RCC 7860 (cell line): ENCODE measurements at regions not wholly inside any gene's neighbourhood (a gene's known extent, or its start where the extent isn't known, plus 50 kb on each side); places are given as distances from the start of the nearest gene placed in this dataset.
"Not testable (repeated sequence)": the region's sequence is repeated elsewhere in the genome, so short reads cannot be mapped to it uniquely, and the experiment has no call there.

Experiments
- DNase-seq: peaks from one replicate; pipeline ENCODE4 v3.0.0-alpha.2; 2015; ENCODE audit warnings: low spot score
- FAIRE-seq: peaks from 2 replicates; lab custom pipeline; 2012; peaks lifted over from hg19 to GRCh38; lab: Jason Lieb, UNC

DNA sequence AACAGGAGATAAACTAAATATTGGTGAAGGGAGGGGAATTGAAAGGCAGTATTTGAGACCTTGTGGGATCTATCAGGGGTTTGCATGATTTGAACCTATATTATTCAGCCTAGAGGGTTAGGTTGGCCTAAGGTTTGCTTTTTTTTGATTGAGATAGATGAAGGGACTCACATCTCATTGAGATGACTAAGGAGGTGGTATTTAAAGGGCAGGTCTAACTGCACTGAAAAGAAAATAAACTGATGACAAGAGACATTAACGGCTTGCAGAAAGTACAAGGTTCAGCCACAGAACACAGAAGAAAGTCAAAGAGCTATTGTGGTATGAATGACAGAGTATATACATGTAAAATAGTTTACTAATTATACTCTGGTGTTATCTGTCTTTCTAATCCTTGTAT is 412.7 kb downstream of the CDH10 start:
- FAIRE-seq (no peak), DNase-seq (no peak)

DNA sequence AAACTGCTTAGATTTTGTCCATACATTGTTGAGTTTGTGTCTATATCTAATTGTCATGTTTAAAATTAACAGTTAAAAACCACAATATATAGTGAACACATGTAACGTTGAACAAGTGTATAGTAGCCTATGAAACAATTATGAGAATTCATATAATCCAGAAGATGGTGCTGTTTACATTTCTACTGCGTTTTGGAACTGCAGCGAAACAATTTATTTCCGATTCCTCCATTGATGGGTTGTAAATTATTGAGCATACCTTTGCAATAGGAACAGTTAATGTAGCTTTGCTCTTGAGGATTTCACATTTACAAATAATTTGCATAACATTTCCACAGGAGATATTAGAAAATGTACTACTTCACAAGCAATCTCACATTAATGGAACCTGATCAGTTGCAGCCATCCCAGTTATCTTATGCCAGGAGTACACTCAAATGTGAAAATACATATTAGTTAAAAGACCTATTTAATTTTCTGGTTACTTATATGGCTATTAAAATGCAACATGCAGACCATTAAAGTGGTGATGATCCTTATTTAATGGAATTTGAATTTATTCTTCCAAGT is 411.8 kb downstream of the CDH10 start:
- no peak for DNase-seq
- no peak for FAIRE-seq

DNA sequence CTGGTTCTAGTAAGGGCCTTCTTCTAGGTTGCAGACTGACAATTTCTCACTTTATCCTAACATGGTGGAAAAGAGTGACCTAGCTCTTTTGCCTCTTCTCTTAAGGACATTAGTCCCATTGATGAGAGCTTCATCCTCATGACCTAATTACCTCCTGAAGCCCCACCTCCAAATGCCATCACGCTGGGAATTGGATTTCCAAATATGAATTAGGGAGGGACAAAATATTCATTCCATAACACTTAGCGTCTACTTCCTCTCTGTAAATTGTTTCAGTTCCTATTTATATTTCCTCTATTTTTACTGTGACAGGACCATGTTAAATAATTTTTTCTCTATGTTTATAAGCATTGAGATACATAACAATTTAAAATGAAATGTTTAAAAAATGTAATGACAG is 408.8 kb downstream of the CDH10 start:
- FAIRE-seq (no peak), DNase-seq (no peak)

DNA sequence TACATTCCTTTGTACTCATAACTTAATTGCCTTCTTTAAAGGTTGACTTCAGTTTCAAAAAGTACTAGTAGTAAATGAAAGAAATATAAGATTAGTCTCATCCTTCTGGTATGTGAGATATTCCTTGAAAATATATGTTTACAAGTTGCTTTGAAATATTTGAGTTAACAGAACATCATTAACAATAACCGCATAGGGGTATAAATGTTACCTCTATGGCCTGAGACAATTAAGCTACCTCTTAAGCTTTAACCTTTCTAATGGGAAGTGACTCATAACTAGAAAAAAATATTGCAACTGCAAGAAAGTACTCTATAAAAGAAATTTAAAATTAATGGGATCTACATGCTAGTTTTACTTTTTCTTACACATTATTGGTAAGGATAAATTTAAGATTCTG is 399.0 kb downstream of the CDH10 start:
- DNase-seq (no peak), FAIRE-seq (no peak)

DNA sequence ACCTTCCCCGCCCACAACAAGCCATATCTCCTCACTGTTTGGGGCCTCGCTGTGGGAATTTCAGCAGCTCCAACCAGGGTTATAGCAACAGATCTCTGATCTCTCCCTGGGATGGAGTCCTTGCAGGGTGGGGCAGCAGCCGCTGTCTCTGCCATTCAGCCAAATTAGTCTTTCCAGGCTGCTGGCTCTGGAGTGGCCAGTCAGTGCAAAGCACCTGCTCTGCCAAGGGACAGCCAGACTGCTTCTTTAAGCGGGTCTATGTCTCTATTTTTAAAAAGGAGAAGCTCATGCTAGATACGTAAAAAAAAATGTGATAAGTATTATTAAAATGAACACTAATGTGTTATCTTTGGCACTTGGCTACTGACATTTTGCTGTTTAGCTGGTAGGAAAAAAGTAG is 380.2 kb downstream of the CDH10 start:
- no peak for DNase-seq
- FAIRE-seq = no peak

DNA sequence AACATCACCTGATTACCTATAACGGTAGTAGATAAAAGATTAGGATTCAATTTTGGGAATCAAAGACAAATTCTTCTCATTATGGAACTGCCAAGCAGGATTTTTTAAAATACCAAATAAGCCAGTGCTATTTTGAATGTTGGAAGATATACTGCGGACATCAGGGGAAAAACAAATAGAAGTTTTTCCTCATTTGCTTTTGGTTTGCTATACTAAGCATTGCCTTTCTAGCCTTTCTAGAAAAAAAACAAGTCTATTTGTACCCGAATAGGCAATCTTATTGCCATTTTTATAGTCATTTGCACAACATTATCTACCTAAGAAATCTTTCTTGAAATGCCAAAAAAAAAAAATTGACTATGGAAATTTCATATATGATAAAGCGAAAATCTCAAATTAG is 379.5 kb downstream of the CDH10 start:
- no peak for DNase-seq
- no peak for FAIRE-seq

DNA sequence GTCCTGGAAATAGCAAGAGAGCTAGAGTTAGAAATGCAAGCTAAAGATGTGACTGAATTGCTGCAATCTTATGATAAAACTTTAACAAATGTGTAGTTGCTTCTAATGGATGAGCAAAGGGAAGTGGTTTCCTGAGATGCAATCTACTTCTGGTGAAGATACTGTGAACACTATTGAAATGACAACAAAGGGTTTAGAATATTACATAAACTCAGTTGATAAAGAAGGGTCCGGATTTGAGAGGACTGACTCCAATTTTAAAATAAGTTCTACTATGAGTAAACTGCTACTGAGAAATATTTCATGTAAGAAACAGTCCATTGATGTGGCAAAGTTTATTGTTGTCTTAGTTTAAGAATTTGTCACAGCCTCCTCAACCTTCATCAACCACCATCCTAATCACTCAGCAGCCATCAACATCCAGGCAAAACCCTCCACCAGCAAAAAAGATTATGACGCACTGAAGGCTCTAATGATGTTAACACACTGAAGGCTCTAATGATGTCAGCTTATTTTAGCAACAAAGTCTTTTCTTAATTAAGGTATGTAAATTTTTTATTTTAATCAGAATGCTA is 376.2 kb downstream of the CDH10 start:
- no peak for DNase-seq
- FAIRE-seq = no peak

DNA sequence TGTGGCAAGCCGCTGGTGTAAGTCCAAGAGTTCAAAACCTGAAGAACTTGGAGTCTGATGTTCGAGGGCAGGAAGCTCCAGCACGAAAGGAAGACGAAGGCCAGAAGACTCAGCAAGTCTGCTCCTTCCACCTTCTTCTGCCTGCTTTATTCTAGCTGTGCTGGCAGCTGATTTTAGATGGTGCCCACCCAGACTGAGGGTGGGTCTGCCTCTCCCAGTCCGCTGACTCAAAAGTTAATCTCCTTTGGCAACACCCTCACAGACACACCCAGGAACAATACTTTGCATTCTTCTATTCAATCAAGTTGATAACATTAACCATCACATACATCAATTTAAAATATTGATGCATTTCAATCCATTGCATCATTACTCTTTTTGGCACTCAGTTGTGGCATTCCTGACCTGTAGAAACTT is 373.1 kb downstream of the CDH10 start:
- FAIRE-seq, DNase-seq: not testable (repeated sequence)

DNA sequence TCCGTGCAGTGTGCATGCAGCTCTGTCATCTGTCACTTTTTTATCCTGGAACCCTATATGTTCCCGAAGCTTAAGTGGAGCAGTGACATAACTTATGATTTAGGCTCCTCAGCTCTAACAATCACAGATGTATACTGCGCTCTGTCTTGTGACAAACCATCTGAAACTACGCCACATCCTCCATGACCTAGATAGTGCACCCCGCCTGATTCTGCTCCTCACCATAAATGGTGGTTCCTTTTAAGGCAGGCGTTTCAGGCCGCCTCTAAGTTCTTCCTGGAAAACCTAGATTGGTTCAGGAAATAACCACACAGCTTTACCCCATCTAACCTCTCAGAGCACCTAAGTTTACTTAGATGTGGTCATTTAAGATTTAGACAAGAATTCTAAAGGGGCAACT is 372.0 kb downstream of the CDH10 start:
- FAIRE-seq (no peak), DNase-seq (no peak)

DNA sequence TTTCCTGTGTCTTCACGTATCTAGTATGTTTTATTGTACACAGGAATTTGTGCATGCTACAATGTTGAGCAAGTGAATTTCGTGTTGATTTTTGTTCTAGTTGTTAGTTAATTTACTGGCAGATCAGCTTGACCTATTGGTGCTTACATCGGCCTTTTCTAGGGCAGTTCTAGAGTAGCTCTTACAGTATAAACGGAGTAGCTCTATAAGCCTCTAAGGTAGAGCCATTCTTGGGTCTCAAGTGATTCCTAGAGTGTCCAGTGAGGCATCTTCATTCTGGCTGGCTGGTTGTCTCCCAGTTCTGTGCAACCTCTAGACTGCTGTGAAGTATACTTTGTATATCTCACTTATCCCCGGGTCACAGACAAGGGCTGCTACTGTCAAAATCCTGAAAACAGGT is 364.6 kb downstream of the CDH10 start:
- FAIRE-seq (no peak), DNase-seq (no peak)

DNA sequence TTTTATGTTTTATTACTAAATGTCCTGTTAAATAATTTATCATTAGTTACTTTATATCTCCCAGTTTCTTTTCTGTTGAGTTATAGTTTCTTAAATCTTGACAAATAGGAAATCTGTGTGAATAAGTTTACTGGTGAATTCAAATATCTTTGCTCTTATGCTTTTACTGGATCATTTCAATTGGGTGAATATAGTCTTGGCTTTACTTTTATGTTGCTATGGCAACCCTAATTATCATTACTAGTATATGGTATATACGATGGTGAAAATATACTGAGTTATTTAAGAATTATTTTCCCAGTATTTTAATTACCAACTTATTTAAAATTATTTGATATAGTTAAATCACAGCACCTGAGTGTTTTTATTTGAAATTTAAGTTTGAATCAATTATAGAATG is 363.0 kb downstream of the CDH10 start:
- DNase-seq (no peak), FAIRE-seq (no peak)

DNA sequence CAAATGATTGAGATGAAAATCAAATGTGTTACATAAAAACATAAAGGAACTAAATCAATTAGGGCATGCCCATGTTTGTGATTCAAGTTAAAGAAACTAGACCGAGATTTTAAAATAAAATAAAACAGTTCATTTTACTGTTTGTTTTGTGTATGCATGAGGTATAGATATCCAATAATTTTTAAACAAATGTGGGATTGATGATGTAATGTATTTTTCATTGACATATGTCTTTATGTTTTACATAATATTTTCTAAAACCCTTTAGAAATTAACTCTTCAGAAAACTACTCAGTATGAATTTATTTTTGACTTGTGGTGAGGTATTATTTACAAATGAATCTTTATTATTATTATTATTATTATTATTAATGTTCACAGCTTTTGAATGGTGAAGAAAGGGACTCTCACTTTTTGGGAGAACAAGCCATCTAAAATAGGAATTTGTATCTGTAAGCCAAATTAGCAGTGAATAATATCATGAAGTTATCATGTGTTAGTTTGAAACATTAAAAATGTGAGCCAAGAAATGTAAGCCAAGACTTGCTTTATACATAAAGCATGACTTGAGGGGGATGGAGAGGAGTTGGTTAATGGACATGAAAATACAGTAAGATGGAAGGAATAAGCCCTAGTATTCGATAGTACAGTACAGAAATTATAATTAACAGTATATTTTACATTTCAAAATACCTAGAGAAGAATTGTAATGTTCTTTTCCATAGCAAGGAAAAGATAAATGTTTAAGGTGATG is 355.0 kb downstream of the CDH10 start:
- FAIRE-seq (peak; percentile 14), DNase-seq (no peak)

DNA sequence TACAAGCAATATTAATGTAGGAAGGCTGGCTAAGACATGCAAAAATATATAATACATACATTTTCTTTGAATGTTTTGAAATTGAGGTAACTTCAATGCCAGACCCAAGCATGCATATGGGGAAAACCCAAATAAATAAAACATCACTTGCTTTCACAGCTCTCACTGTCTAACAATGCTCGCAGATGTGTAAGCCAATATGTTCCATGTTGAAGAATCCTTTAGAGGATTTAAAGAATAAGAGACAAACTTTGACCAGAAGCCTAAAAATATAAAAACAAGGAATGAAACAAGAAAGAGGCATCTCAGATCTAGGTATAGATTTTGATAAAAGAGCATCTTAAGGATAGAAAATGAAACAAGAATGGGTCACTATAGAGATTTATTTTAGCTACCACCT is 354.2 kb downstream of the CDH10 start:
- FAIRE-seq = no peak
- no peak for DNase-seq

DNA sequence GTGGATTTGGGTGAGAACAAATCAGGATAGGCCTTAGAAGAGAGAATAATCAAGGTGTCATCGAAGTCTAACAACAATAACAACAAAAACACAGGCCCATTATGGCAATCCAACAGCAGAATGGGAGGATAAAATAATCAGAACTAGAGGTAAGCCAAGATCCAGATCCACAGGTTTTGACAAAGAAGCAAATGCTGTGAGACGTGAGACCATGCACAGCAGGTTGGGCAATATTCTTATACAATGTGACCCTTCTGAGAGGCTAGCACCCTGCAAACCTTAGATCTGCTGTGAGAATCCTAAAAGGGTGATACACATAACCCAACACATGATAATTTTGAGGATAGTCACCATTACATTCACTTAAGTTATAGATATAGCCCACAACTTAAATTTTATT is 352.9 kb downstream of the CDH10 start:
- no peak for DNase-seq
- FAIRE-seq = no peak

DNA sequence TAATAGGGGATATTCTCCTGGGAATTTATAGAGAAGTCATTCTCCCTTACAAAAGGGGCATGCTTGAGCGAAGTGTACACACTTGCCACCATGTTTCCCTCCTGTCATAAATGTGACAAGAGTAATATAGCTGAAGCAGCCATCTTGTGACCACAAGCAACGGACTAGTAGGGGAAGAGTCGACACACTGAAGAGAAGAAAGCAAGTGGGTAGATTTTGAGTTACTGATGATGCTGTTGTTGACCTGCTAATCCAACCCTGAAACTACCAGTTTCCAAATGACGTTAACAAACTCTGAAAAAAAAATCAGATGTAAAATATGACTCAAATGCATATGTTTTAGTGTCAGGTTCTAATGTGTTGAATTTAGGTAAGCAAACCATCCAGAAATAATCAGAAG is 350.4 kb downstream of the CDH10 start:
- no peak for FAIRE-seq
- no peak for DNase-seq

DNA sequence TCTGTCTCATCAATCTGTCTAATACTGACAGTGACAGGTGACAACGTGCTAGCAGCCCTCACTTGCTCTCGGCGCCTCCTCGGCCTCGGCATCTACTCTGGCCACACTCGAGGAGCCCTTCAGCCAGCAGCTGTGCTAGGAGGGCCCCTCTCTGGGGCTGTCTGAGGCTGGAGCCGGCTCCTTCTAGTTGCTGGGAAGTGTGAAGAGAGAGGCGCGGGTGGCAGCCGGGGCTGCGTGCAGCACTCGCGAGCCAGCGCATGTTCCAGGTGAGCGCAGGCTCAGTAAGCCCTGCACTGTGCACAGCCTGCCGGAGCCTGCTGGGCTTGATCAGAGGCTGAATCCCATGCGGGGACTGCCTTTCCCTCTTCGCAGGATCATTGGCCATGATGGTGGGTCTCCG is 330.7 kb downstream of the CDH10 start:
- FAIRE-seq (no peak), DNase-seq (no peak)

DNA sequence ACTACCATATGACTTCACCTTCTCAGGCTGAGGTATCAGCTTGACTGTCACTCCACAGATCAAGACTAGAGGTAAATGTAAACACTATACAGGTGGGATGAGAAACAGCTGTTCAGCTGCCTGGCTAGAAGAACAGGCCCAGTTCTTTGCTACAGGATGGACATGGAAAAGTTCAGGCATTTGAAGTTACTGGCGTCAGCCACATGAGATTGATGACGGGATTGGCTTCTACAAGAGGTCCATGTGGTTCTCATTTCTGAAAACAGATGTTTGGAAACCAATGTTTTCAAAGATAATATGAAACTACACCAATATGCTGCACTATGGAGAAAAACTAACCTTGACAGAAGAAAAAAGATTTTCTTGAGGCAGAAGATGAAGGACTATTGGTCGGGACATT is 324.1 kb downstream of the CDH10 start:
- FAIRE-seq (no peak), DNase-seq (no peak)

DNA sequence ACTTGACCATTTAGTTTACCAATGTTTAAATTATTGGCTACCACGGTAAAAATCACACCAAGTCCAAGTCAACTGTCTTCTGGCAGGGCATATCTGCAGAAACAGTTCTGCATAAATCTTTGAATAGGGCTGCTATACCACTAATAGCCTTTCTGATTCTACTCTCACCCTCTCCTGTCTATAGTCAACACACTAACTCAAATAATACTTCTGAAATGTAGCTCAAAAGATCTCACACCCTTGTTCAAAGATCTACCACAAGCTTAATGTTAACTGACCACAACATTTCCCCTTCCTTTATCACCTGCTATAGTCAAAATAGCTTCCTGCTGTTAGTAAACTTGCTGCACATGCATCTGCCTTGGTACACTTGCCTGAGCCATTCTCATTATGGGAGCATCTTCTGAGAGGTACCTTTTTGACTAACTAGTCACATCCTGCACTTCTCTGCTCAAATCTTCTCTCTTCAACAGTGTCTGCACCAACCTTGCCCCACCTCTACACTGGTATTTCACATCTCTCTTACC is 319.4 kb downstream of the CDH10 start:
- FAIRE-seq (no peak), DNase-seq (no peak)

DNA sequence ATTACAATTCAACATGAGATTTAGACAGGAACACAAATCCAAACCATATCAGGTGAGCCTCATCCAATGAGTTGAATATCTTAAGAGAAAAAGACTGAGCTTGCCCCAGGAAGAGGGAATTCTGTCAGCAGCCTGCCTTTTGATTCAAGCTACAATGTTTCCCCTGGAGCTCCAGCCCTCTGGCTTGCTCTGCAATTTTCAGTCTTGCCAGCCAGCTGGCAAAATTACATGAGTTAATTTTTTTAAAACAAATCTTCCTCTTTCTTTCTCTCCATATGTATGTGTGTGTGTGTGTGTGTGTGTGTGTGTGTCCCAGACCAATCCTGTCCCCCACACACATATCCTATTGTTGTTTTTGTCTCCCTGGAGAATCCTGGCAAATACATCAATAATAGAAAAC is 313.2 kb downstream of the CDH10 start:
- DNase-seq (no peak), FAIRE-seq (no peak)

DNA sequence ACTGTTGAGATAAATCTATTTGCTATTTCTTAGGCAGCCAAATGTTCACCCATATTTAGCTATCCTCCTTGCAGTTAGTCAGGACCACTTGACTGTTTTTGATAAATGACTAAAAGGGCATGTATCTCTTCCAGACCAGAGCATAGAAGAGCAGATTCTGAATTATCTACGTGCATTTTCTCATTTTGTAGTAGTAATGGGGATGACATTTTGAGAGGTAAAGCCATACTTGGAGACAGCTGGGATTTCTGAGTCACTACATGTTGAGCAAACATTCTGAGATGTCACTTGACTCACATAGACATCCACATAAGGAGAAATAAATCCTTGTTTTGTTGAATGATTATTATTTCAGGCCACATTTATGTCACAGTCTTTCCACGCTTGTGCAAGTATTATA is 297.6 kb downstream of the CDH10 start:
- FAIRE-seq (no peak), DNase-seq (no peak)

DNA sequence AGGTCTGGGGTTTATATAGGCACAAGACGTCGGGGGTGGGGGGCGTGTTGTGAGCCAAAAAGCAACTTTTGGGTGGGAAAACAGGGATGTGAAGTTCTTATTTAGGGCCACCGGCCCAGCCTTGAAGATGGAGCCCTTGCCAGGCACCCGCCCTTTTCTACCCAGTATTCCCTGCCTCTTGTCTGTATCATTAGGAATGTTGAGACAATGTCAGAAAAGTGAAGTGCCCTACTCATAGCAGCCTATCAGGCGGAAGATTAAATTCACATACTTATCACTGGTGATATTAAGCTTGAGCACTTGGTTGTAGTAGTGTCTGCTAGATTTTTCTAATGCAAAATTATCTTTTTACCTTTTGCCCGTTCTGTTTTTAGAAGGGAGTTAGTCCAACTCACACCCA is 293.5 kb downstream of the CDH10 start:
- no peak for FAIRE-seq
- no peak for DNase-seq

DNA sequence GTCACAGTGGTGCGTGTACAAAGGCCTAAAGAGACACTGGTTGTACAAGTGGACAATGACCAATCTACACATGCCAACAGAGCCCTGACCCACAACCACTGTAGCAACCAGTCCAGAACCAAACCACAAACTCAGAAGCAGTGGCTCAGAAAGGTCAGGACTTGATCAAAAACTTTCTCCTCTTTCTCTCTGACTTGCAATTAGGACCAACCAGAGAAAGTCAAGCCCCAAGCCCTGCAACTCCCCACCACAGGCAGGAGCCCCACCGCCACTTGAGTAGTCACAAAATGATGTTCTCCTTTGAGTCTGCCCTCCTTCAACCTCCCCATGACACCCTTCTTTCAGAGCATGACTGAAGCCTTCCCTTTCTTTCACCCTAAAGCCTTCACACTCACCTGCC is 291.8 kb downstream of the CDH10 start:
- FAIRE-seq (no peak), DNase-seq (no peak)
